Spinal cord (tissue), 9 donors: ENCODE measurements at regions not wholly inside any gene's neighbourhood (a gene's known extent, or its start where the extent isn't known, plus 50 kb on each side); places are given as distances from the start of the nearest gene placed in this dataset.
"Not testable (repeated sequence)": the region's sequence is repeated elsewhere in the genome, so short reads cannot be mapped to it uniquely, and the experiment has no call there.

ENCODE experiments used
- DNase-seq, 6 donors: peaks; one replicate each; pipeline versions ENCODE4 v3.0.0 to v3.0.0-alpha.2; 2013 to 2015; ENCODE audit warnings: low spot score in 6 of 6, low read depth in 4 of 6
- H3K27ac ChIP-seq: one replicate; pipeline ENCODE4 v1.5.1; 2013; ENCODE audit warnings: low read depth, low read length, control low read depth
- H3K27me3 ChIP-seq: one replicate; pipeline ENCODE4 v1.6.1; 2013; ENCODE audit warnings: low read length; ENCODE audit not compliant: control insufficient read depth, insufficient read depth
- H3K36me3 ChIP-seq: one replicate; pipeline ENCODE4 v1.6.1; 2013; ENCODE audit warnings: low read length; ENCODE audit not compliant: control insufficient read depth, insufficient read depth
- H3K4me1 ChIP-seq: one replicate; pipeline ENCODE4 v1.6.1; 2013; ENCODE audit warnings: low read length; ENCODE audit not compliant: control insufficient read depth, insufficient read depth
- H3K4me3 ChIP-seq: one replicate; pipeline ENCODE4 v1.5.1; 2013; ENCODE audit warnings: low read depth, low read length, control low read depth
- H3K9me3 ChIP-seq: one replicate; pipeline ENCODE4 v1.6.1; 2013; ENCODE audit warnings: low read length; ENCODE audit not compliant: control insufficient read depth, insufficient read depth
- WGBS: methylation state at CpG from one replicate; pipeline ENCODE4 v1.1.5; 2013; ENCODE audit warnings: missing lambda C conversion rate; ENCODE audit not compliant: insufficient coverage; 5-methylcytosine and 5-hydroxymethylcytosine counted together
- donor health status: healthy.

DNA sequence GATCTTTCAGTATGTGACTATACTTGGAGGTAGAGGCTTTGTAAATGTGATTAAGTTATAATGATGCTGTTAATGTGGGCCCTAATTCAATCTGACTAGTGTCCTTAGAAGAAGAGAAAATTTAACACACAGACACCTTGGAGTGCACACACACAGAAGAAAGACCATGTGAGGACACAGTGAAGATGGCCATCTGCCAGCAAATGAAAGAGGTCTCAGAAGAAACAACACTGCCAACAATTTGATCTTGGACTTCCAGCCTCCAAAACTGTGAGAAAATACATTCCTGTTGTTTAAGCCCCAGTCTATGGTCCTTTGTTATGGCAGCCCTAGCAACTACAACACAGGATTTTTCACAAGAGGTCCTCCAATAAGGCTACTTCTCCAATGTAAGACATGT, 120.9 kb upstream of the ABCB5 start:
- Histone ChIP-seq H3K27me3 (no peaks in the 10 kb centered on the region), H3K27ac (no peak overlapping the region), H3K9me3 (no peaks in the 10 kb centered on the region), H3K4me1 (no peaks in the 10 kb centered on the region), H3K4me3 (no peak overlapping the region), H3K36me3 (no peaks in the 10 kb centered on the region)
- no peak for DNase-seq

GRCh38 chr7:20501473-20501872, 114.0 kb upstream of the ABCB5 start:
- H3K4me1 ChIP-seq, H3K4me3 ChIP-seq, H3K27ac ChIP-seq, DNase-seq, H3K27me3 ChIP-seq, H3K9me3 ChIP-seq, H3K36me3 ChIP-seq: not testable (repeated sequence)
- WGBS, result no CpG with 5 or more reads among the region's 3 CpGs

DNA sequence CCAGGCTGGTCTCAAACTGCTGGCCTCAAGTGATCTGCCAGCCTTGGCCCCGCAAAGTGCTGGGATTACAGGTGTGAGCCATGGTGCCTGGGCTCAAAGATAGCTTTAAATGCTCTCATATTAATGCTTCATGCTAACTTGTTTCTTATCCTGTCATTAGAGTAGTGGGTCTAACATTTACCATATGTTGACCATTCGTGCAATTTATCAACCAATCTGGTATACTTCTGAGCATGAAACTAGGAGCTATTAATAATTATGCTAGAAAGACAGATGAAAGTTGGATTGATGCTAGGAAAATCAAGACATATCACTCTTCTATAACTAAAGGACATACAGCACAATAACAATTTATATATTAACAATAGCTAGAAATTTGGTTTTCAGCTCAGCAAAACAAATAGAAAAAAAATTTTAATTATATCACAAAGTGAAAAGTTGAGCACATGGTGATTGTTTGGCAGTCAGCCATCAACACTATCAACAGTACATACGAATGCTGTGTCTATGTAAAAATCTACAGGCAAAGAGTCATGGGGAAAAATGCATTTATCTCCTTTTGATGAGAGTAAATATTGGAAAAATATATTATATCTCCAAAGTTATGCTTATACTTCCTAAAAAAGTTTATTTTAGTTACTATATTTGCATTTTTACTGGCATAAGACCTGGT, 112.1 kb upstream of the ABCB5 start:
- Histone ChIP-seq H3K27me3 (no peaks in the 10 kb centered on the region), H3K4me1 (no peaks in the 10 kb centered on the region), H3K4me3 (no peak overlapping the region), H3K9me3 (no peaks in the 10 kb centered on the region), H3K36me3 (no peaks in the 10 kb centered on the region), H3K27ac (no peak overlapping the region)
- peak in 1 of 6 donors; percentile 64 for DNase-seq
- no CpG with 5 or more reads among the region's 3 CpGs for WGBS

DNA sequence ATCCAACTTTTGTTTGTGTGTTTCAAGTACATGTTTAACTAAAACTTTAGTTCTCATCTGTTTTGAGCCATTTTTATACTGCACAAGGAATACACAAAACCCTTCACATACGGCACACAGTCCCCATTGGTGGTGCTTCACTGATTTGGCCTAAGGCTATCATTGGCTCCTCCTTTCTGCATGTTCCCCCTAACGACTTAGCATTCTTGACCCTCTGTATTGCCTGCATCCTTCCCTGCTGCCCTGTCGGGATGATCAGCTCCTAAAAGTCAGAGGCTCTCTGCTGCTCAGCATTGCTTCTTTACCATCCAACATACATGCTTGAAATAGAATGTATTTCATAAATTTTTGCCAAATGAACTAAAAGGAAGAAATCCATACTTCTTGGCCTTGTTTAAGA, 111.4 kb upstream of the ABCB5 start:
- no peak overlapping the region for H3K27ac ChIP-seq
- H3K4me1 ChIP-seq, result no peaks in the 10 kb centered on the region
- H3K9me3 ChIP-seq, result no peaks in the 10 kb centered on the region
- H3K27me3 ChIP-seq, result no peaks in the 10 kb centered on the region
- H3K4me3 ChIP-seq, result no peak overlapping the region
- H3K36me3 ChIP-seq, result no peaks in the 10 kb centered on the region
- 81% methylated on average over 1 of the region's 3 CpGs for WGBS
- DNase-seq, result peak in 1 of 6 donors; percentile 10

GRCh38 chr7:20506175-20506574, 109.3 kb upstream of the ABCB5 start:
- H3K4me1 ChIP-seq, result no peaks in the 10 kb centered on the region
- no peak for DNase-seq
- H3K27ac ChIP-seq, result no peak overlapping the region
- no peaks in the 10 kb centered on the region for H3K36me3 ChIP-seq
- H3K4me3 ChIP-seq, result no peak overlapping the region
- no peaks in the 10 kb centered on the region for H3K9me3 ChIP-seq
- no CpG with 5 or more reads among the region's 2 CpGs for WGBS
- H3K27me3 ChIP-seq, result no peaks in the 10 kb centered on the region

GRCh38 chr7:20507157-20507556, 108.3 kb upstream of the ABCB5 start:
- H3K36me3 ChIP-seq, result no peaks in the 10 kb centered on the region
- no peaks in the 10 kb centered on the region for H3K9me3 ChIP-seq
- H3K4me3 ChIP-seq, result no peak overlapping the region
- DNase-seq, result no peak
- H3K27me3 ChIP-seq, result no peaks in the 10 kb centered on the region
- H3K4me1 ChIP-seq, result no peaks in the 10 kb centered on the region
- no peak overlapping the region for H3K27ac ChIP-seq
- WGBS, result no CpG with 5 or more reads among the region's 1 CpG

- Histone ChIP-seq H3K27ac (no peak overlapping the region), H3K9me3 (no peaks in the 10 kb centered on the region), H3K4me3 (no peak overlapping the region), H3K27me3 (no peaks in the 10 kb centered on the region), H3K36me3 (no peaks in the 10 kb centered on the region), H3K4me1 (no peaks in the 10 kb centered on the region)
- no peak for DNase-seq
- WGBS, result 66% methylated on average over 3 of the region's 4 CpGs
Measured at GRCh38 chr7:20508109-20508508, 107.4 kb upstream of the ABCB5 start.

DNA sequence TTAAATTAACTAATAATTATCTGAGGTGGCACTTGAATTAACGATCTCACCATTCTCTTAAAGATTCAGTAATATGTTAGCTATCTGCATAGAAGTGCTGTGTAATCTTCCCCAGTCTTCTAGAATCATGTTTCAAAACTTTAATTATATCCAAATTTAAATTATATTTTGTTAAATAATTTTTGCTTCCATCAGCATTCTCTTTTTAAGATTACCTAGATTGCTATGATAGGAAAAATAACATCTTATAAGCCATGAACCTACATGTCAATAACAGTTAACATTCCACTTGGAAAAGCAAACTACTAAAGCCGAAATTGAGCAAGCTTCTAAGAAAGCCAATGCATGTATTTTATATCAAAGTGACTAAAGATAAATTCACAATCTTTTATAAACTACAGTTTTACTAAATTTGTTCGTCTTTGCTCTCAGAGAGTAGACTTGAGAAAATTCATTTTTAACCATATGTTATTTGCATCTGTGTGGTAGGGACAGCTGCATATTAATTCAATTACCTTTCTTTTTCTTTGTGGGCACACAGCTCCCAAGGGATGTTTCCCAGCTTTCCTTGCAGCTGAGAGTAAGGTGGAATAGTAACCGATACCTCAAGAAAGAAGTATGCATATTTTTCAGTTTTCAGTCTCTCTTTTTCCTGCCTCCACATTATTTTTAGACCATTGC, 105.4 kb upstream of the ABCB5 start:
- H3K27ac ChIP-seq, result no peak overlapping the region
- no CpG with 5 or more reads among the region's 4 CpGs for WGBS
- no peaks in the 10 kb centered on the region for H3K36me3 ChIP-seq
- DNase-seq, result no peak
- H3K27me3 ChIP-seq, result no peaks in the 10 kb centered on the region
- H3K9me3 ChIP-seq, result no peaks in the 10 kb centered on the region
- H3K4me1 ChIP-seq, result no peaks in the 10 kb centered on the region
- no peak overlapping the region for H3K4me3 ChIP-seq

DNA sequence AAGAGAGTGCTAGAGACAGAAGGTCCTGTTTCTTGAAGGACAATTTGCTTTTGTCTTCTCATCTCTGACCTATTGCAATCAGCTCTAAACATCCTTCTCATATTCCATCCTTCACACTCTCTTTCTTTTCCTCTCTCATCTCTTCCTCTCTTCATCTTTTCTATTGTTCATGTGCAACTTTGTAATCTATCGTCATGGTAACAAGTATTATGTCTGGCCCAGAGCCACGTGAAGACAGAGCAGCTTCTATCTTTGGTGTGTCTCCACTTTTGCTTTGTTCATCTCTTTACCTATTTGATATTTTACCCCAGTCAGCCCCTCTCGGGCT, 104.9 kb upstream of the ABCB5 start:
- H3K27me3 ChIP-seq, result no peaks in the 10 kb centered on the region
- no peak overlapping the region for H3K27ac ChIP-seq
- H3K4me3 ChIP-seq, result no peak overlapping the region
- H3K9me3 ChIP-seq, result no peaks in the 10 kb centered on the region
- H3K36me3 ChIP-seq, result no peaks in the 10 kb centered on the region
- DNase-seq, result peak in 2 of 6 donors; percentile 27 to 34
- 73% methylated on average over 3 of the region's 3 CpGs for WGBS
- H3K4me1 ChIP-seq, result no peaks in the 10 kb centered on the region

DNA sequence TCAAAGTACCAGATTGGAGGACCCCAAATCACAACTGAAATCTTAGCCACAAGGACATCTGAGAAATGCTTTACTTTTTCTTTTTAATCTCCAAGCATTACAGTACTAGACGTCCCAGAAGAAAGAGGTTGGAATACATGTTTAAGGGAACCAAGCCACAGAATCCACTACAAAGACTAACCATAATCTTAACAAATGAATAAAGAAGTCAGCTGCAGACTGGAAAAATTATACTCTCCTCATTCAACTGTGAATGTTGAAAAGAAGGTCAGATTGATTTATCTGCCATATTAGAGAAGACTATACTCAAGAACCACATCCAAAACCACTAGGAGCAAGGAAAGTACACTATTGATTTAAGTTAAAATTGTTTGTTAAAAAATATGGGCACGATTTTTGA, 102.1 kb upstream of the ABCB5 start:
- H3K4me1 ChIP-seq, result no peaks in the 10 kb centered on the region
- no peaks in the 10 kb centered on the region for H3K9me3 ChIP-seq
- DNase-seq, result no peak
- no peak overlapping the region for H3K4me3 ChIP-seq
- WGBS, result no CpG with 5 or more reads among the region's 2 CpGs
- H3K27me3 ChIP-seq, result no peaks in the 10 kb centered on the region
- no peaks in the 10 kb centered on the region for H3K36me3 ChIP-seq
- no peak overlapping the region for H3K27ac ChIP-seq
